Colonic mucosa (tissue), 4 donors: ENCODE measurements at regions not wholly inside any gene's neighbourhood (a gene's known extent, or its start where the extent isn't known, plus 50 kb on each side); places are given as distances from the start of the nearest gene placed in this dataset.

Experiments used
- DNase-seq: peaks from one replicate; pipeline ENCODE4 v3.0.0-alpha.2; 2020
- H3K27ac ChIP-seq: fragments of 200-600 bp; one replicate; pipeline ENCODE4 v1.8.0; 2021
- H3K27me3 ChIP-seq: fragments of 200-600 bp; one replicate; pipeline ENCODE4 v1.8.0; 2021
- H3K36me3 ChIP-seq: fragments of 200-600 bp; one replicate; pipeline ENCODE4 v1.8.0; 2021
- H3K4me1 ChIP-seq: fragments of 200-600 bp; one replicate; pipeline ENCODE4 v1.8.0; 2021; ENCODE audit warnings: mild to moderate bottlenecking
- H3K4me3 ChIP-seq: fragments of 200-600 bp; one replicate; pipeline ENCODE4 v1.8.0; 2021
- H3K9ac ChIP-seq, 2 donors: one replicate each; pipeline ENCODE4 v1.7.0; 2013; ENCODE audit warnings: control low read depth in 2 of 2, low read depth in 2 of 2, low read length in 2 of 2
- H3K9me3 ChIP-seq: fragments of 200-600 bp; one replicate; pipeline ENCODE4 v1.8.0; 2021
- CTCF ChIP-seq: fragments of 200-600 bp; IDR thresholded peaks from one replicate; pipeline ENCODE4 v1.8.0; 2022; ENCODE audit warnings: antibody characterized with exemption, mild to moderate bottlenecking
- intact Hi-C: fragments of 100-400 bp; cut with DNase I; formaldehyde crosslinking; loops from one replicate; pipeline ENCODE4 v1.14.1; 2022
- donor health status: healthy.
- donor health status: DM: no; HTN: no; CAD: no.
- donor health status: DM: no; HTN: no; CAD: no.

- Histone ChIP-seq H3K27me3 (no peaks in the 10 kb centered on the region), H3K9me3 (no peaks in the 10 kb centered on the region), H3K9ac (no peak overlapping the region), H3K4me1 (no peaks in the 10 kb centered on the region), H3K36me3 (peaks cover 15% of the 10 kb centered on the region), H3K27ac (no peak overlapping the region), H3K4me3 (no peak overlapping the region)
- no peak for TF ChIP-seq CTCF
- intact Hi-C loops: no loop called here
- no peak for DNase-seq
These were observed 206.3 kb downstream of the SIPA1L2 start for GRCh38 chr1:232423591-232423990.

GRCh38 chr1:232422898-232423297 lies 207.0 kb downstream of the SIPA1L2 start:
- Histone ChIP-seq H3K27ac (no peak overlapping the region), H3K9ac (no peak overlapping the region), H3K27me3 (no peaks in the 10 kb centered on the region), H3K9me3 (no peaks in the 10 kb centered on the region), H3K4me3 (no peak overlapping the region), H3K4me1 (no peaks in the 10 kb centered on the region), H3K36me3 (peaks cover 11% of the 10 kb centered on the region)
- intact Hi-C loops: no loop called here
- TF ChIP-seq CTCF: no peak
- DNase-seq: no peak

GRCh38 chr1:232422098-232422497 lies 207.8 kb downstream of the SIPA1L2 start:
- DNase-seq: no peak
- no peaks in the 10 kb centered on the region for H3K9me3 ChIP-seq
- no peak overlapping the region for H3K4me3 ChIP-seq
- no peak overlapping the region for H3K27ac ChIP-seq
- no peak overlapping the region for H3K9ac ChIP-seq
- peaks cover 3% of the 10 kb centered on the region for H3K36me3 ChIP-seq
- intact Hi-C loops: no loop called here
- TF ChIP-seq CTCF: no peak
- no peaks in the 10 kb centered on the region for H3K4me1 ChIP-seq
- H3K27me3 ChIP-seq: no peaks in the 10 kb centered on the region

GRCh38 chr1:232421143-232421796 lies 208.7 kb downstream of the SIPA1L2 start:
- H3K27ac ChIP-seq: no peak overlapping the region
- no peak overlapping the region for H3K9ac ChIP-seq
- no peaks in the 10 kb centered on the region for H3K36me3 ChIP-seq

GRCh38 chr1:232417636-232418248 lies 212.2 kb downstream of the SIPA1L2 start:
- Histone ChIP-seq H3K9ac (no peak overlapping the region), H3K27me3 (no peaks in the 10 kb centered on the region), H3K4me1 (no peaks in the 10 kb centered on the region), H3K36me3 (no peaks in the 10 kb centered on the region), H3K27ac (no peak overlapping the region), H3K9me3 (no peaks in the 10 kb centered on the region), H3K4me3 (no peak overlapping the region)
- no peak for DNase-seq
- intact Hi-C loops: no loop called here
- TF ChIP-seq CTCF: no peak

More at GRCh38 chr1:232421143-232421796, 208.7 kb downstream of the SIPA1L2 start:
- TF ChIP-seq CTCF: no peak
- Histone ChIP-seq H3K4me3 (no peak overlapping the region), H3K9me3 (no peaks in the 10 kb centered on the region), H3K4me1 (no peaks in the 10 kb centered on the region), H3K27me3 (no peaks in the 10 kb centered on the region)
- intact Hi-C loops: no loop called here
- DNase-seq: no peak
